ENCODE measurements at regions not wholly inside any gene's neighbourhood (a gene's known extent, or its start where the extent isn't known, plus 50 kb on each side); places are given as distances from the start of the nearest gene placed in this dataset.

GRCh38 chr15:26103002-26103404 is 239.9 kb upstream of the ATP10A start:
- WGBS, 5 donors, result 63 to 79% (median 66%) methylated on average over 7 of the region's 7 CpGs
- intact Hi-C loops (cut with DNase I; ENCODE audit: low total_unique reads), result no loop called here
- Histone ChIP-seq H3K27me3 (no peaks in the 10 kb centered on the region), H3K4me1 (no peaks in the 10 kb centered on the region), H3K4me3 (no peak overlapping the region), H3K27ac (no peak overlapping the region), H3K9me3 (peaks cover 5 to 8% (median 6%) of the 10 kb centered on the region in 4 donors), H3K36me3 (no peaks in the 10 kb centered on the region)
- DNase-seq, result no peak
- TF ChIP-seq EP300 (IDR thresholded peaks at IDR 0.05) (no peak), POLR2AphosphoS5 (IDR thresholded peaks at IDR 0.05) (no peak), CTCF (IDR thresholded peaks at IDR 0.05) (no peak), POLR2A (IDR thresholded peaks at IDR 0.05) (no peak)

GRCh38 chr15:26102365-26102764 is 239.2 kb upstream of the ATP10A start:
- intact Hi-C loops (cut with DNase I; ENCODE audit: low total_unique reads), result no loop called here
- no peak for DNase-seq
- Histone ChIP-seq H3K9me3 (peaks cover 5 to 8% (median 6%) of the 10 kb centered on the region in 4 donors), H3K36me3 (no peaks in the 10 kb centered on the region), H3K27me3 (no peaks in the 10 kb centered on the region), H3K4me3 (no peak overlapping the region), H3K4me1 (no peaks in the 10 kb centered on the region), H3K27ac (no peak overlapping the region)
- 84 to 94% (median 89%) methylated on average over 4 of the region's 4 CpGs for WGBS, 5 donors
- no peak for TF ChIP-seq CTCF (IDR thresholded peaks at IDR 0.05)
- no peak for TF ChIP-seq POLR2AphosphoS5 (IDR thresholded peaks at IDR 0.05)
- TF ChIP-seq EP300 (IDR thresholded peaks at IDR 0.05), result no peak
- no peak for TF ChIP-seq POLR2A (IDR thresholded peaks at IDR 0.05)

DNA sequence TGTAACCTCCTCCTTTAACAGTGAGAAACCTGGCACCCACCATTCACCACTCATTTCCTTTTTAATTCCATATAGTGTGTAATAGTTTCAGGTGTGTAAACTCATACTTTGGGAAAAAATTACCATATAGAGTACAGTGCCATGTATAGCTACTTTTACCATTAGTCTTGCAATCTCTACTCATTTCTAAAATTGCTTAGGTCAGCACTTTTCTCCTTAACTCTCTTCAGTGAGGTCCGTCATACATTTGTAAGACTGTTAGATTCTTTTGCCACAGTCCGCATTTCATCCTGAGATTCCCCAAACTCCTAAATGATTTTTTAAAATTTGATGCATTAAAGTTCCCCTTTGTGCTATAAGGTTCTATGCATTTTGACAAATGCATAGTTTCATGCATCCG is 238.3 kb upstream of the ATP10A start:
- intact Hi-C loops (cut with DNase I; ENCODE audit: low total_unique reads), result no loop called here
- no peak for TF ChIP-seq POLR2AphosphoS5 (IDR thresholded peaks at IDR 0.05)
- no peak for TF ChIP-seq EP300 (IDR thresholded peaks at IDR 0.05)
- no peak for TF ChIP-seq CTCF (IDR thresholded peaks at IDR 0.05)
- no peak for TF ChIP-seq POLR2A (IDR thresholded peaks at IDR 0.05)
- peaks cover 0 to 4% (median 1%) of the 10 kb centered on the region in 4 donors for H3K9me3 ChIP-seq
- peaks cover 0 to 3% (median 0%) of the 10 kb centered on the region in 4 donors for H3K4me1 ChIP-seq
- WGBS, 5 donors, result 95 to 97% (median 96%) methylated on average over 3 of the region's 3 CpGs
- H3K27me3 ChIP-seq, result no peaks in the 10 kb centered on the region
- H3K27ac ChIP-seq, result no peak overlapping the region
- H3K36me3 ChIP-seq, result no peaks in the 10 kb centered on the region
- DNase-seq, result no peak
- H3K4me3 ChIP-seq, result no peak overlapping the region

- 30 to 47% (median 34%) methylated on average over 3 of the region's 3 CpGs for WGBS, 5 donors
- H3K36me3 ChIP-seq, result no peaks in the 10 kb centered on the region
- no peak overlapping the region for H3K27ac ChIP-seq
- intact Hi-C loops (cut with DNase I; ENCODE audit: low total_unique reads), result no loop called here
- TF ChIP-seq CTCF (IDR thresholded peaks at IDR 0.05), result no peak
- TF ChIP-seq POLR2A (IDR thresholded peaks at IDR 0.05), result no peak
- TF ChIP-seq EP300 (IDR thresholded peaks at IDR 0.05), result no peak
- TF ChIP-seq POLR2AphosphoS5 (IDR thresholded peaks at IDR 0.05), result no peak
- no peak for DNase-seq
- H3K27me3 ChIP-seq, result peaks cover 0 to 2% (median under 1%) of the 10 kb centered on the region in 3 donors
- no peaks in the 10 kb centered on the region for H3K9me3 ChIP-seq
- H3K4me3 ChIP-seq, result no peak overlapping the region
- peaks cover 0 to 7% (median 0%) of the 10 kb centered on the region in 4 donors for H3K4me1 ChIP-seq
Observed at GRCh38 chr15:26098801-26099200, 235.7 kb upstream of the ATP10A start.
